IMR-90 (cell line): ENCODE measurements at regions not wholly inside any gene's neighbourhood (a gene's known extent, or its start where the extent isn't known, plus 50 kb on each side); places are given as distances from the start of the nearest gene placed in this dataset.

ENCODE experiments used
- ATAC-seq: fragments of 200-7000 bp; cut with Tn5 transposase; 2 replicates; pipeline ENCODE4 v1.9.1; 2020; ENCODE audit warnings: low read depth, mild to moderate bottlenecking, moderate library complexity
- BruUV-seq: library from RNA; stranded (reverse); fragments of 400-500 nt; replicated peaks from 2 replicates; lab custom pipeline; 2021; lab: Mats Ljungman, UMichigan
- CTCF ChIA-PET: fragments of 300-600 bp; formaldehyde crosslinking; extraction: SDS; loops from one replicate; lab custom pipeline; 2021; ENCODE audit warnings: antibody characterized with exemption; lab: Yijun Ruan, JAX
- POLR2A ChIA-PET: fragments of 300-600 bp; sonication (Branson Sonifier 250); formaldehyde crosslinking; loops from one replicate; lab custom pipeline; 2022; ENCODE audit warnings: antibody characterized with exemption; ENCODE audit not compliant: unreplicated experiment; lab: Charles Lee
- DNase-seq: peaks from one replicate; pipeline ENCODE4 v3.0.0; 2013
- H2AFZ ChIP-seq: replicated peaks from 2 replicates; pipeline ENCODE3; 2013; ENCODE audit warnings: low read length, mild to moderate bottlenecking; ENCODE audit not compliant: poor library complexity
- H2AK5ac ChIP-seq: 2 replicates; pipeline ENCODE4 v1.6.1; 2013; ENCODE audit warnings: low read depth, low read length, inconsistent platforms
- H2AK9ac ChIP-seq: replicated peaks from 2 replicates; pipeline ENCODE3; 2013; ENCODE audit warnings: mild to moderate bottlenecking, low read depth, low read length, moderate library complexity; ENCODE audit not compliant: poor library complexity
- H2BK120ac ChIP-seq: 2 replicates; pipeline ENCODE4 v1.6.1; 2013; ENCODE audit warnings: low read depth, low read length, inconsistent platforms
- H2BK15ac ChIP-seq: 3 replicates; pipeline ENCODE4 v1.6.1; 2013; ENCODE audit warnings: low read depth, low read length, inconsistent platforms
- H2BK20ac ChIP-seq: 2 replicates; pipeline ENCODE4 v1.6.1; 2013; ENCODE audit warnings: low read depth, mild to moderate bottlenecking, inconsistent platforms, low read length, moderate library complexity
- H2BK5ac ChIP-seq: 2 replicates; pipeline ENCODE4 v1.6.1; 2013; ENCODE audit warnings: mild to moderate bottlenecking, low read depth, low read length, inconsistent platforms; ENCODE audit not compliant: poor library complexity, severe bottlenecking
- H3K14ac ChIP-seq: replicated peaks from 2 replicates; pipeline ENCODE4 v1.6.1; 2013; ENCODE audit warnings: low read depth, low read length, inconsistent platforms
- H3K18ac ChIP-seq: 2 replicates; pipeline ENCODE4 v1.6.1; 2013; ENCODE audit warnings: low read depth, low read length, control low read depth
- H3K23ac ChIP-seq: 2 replicates; pipeline ENCODE4 v1.6.1; 2013; ENCODE audit warnings: low read depth, low read length, inconsistent platforms
- H3K27ac ChIP-seq: 2 replicates; pipeline ENCODE4 v1.5.1; 2013; ENCODE audit warnings: mild to moderate bottlenecking, control low read depth, low read length; ENCODE audit not compliant: insufficient read depth
- H3K27me3 ChIP-seq: 2 replicates; pipeline ENCODE4 v1.6.1; 2013; ENCODE audit warnings: low read length; ENCODE audit not compliant: control insufficient read depth, insufficient read depth
- H3K36me3 ChIP-seq: 2 replicates; pipeline ENCODE4 v1.6.1; 2013; ENCODE audit warnings: low read length, mixed read lengths; ENCODE audit not compliant: control insufficient read depth, insufficient read depth
- H3K4ac ChIP-seq: 2 replicates; pipeline ENCODE4 v1.6.1; 2013; ENCODE audit warnings: low read depth, low read length, inconsistent platforms
- H3K4me1 ChIP-seq: 2 replicates; pipeline ENCODE4 v1.6.1; 2013; ENCODE audit warnings: low read length, mixed read lengths; ENCODE audit not compliant: control insufficient read depth, insufficient read depth
- H3K4me2 ChIP-seq: 2 replicates; pipeline ENCODE4 v1.6.1; 2013; ENCODE audit warnings: low read depth, mild to moderate bottlenecking, control low read depth, low read length, moderate library complexity
- H3K4me3 ChIP-seq: 2 replicates; pipeline ENCODE4 v1.5.1; 2013; ENCODE audit warnings: low read depth, mild to moderate bottlenecking, control low read depth, low read length, moderate library complexity; ENCODE audit not compliant: insufficient read depth
- H3K56ac ChIP-seq: 2 replicates; pipeline ENCODE4 v1.6.1; 2013; ENCODE audit warnings: low read length, inconsistent platforms; ENCODE audit not compliant: insufficient read depth; ENCODE audit errors: extremely low read depth
- H3K79me1 ChIP-seq, 2 experiments: 2 replicates each; pipeline ENCODE4 v1.6.1; 2013; ENCODE audit warnings: low read length in 2 of 2, inconsistent platforms in 1 of 2, low read depth in 1 of 2
- H3K9ac ChIP-seq: 2 replicates; pipeline ENCODE4 v1.6.1; 2013; ENCODE audit warnings: low read depth, low read length, control low read depth
- H3K9me1 ChIP-seq: 2 replicates; pipeline ENCODE4 v1.6.1; 2013; ENCODE audit warnings: low read length, inconsistent platforms; ENCODE audit not compliant: insufficient read depth
- H3K9me3 ChIP-seq: 2 replicates; pipeline ENCODE4 v1.6.1; 2013; ENCODE audit warnings: low read length; ENCODE audit not compliant: control insufficient read depth, insufficient read depth
- H4K20me1 ChIP-seq: 2 replicates; pipeline ENCODE4 v1.6.1; 2013; ENCODE audit warnings: low read length, inconsistent platforms; ENCODE audit not compliant: insufficient read depth
- H4K5ac ChIP-seq: 2 replicates; pipeline ENCODE4 v1.6.1; 2013; ENCODE audit warnings: mild to moderate bottlenecking, low read depth, low read length, control low read depth
- H4K8ac ChIP-seq, 2 experiments: 2 replicates each; pipeline ENCODE4 v1.6.1; 2013; ENCODE audit warnings: low read depth in 2 of 2, low read length in 2 of 2, control low read depth in 1 of 2, inconsistent platforms in 1 of 2
- H4K91ac ChIP-seq: 2 replicates; pipeline ENCODE4 v1.6.1; 2013; ENCODE audit warnings: low read depth, low read length, inconsistent platforms; ENCODE audit not compliant: insufficient read depth
- BHLHE40 ChIP-seq: fragments of 150-350 bp; IDR thresholded peaks from 2 replicates; pipeline ENCODE4 v1.6.1; 2016; ENCODE audit warnings: mild to moderate bottlenecking, low read depth, low read length
- CEBPB ChIP-seq: IDR thresholded peaks from 2 replicates; pipeline ENCODE4 v1.6.1; 2012; ENCODE audit warnings: low read depth, low read length, improper control_type of control experiment
- CHD1 ChIP-seq: IDR thresholded peaks from 2 replicates; pipeline ENCODE4 v1.6.1; 2012; ENCODE audit warnings: low read depth, low read length, improper control_type of control experiment
- MAZ ChIP-seq: IDR thresholded peaks from 2 replicates; pipeline ENCODE4 v1.6.1; 2012; ENCODE audit warnings: low read depth, mild to moderate bottlenecking, low read length, improper control_type of control experiment, moderate library complexity, borderline replicate concordance
- WGBS, 2 experiments: methylation state at CpG; one replicate each; pipeline versions ENCODE4 v1.1.5 to v1.1.7; 2013; ENCODE audit warnings: missing lambda C conversion rate in 2 of 2; ENCODE audit not compliant: insufficient read length in 1 of 2; ENCODE audit errors: extremely low coverage in 2 of 2; 5-methylcytosine and 5-hydroxymethylcytosine counted together
- dilution Hi-C: fragments of 300-500 bp; cut with HindIII; formaldehyde crosslinking; loops from one replicate; pipeline ENCODE4 v1.14.3; 2018; ENCODE audit warnings: low sequenced_read_pairs; ENCODE audit not compliant: unreplicated experiment
- in situ Hi-C: fragments of 300-500 bp; cut with MboI; formaldehyde crosslinking; loops from 3 replicates; pipeline ENCODE4 v1.14.3; 2019; ENCODE audit warnings: low sequenced_read_pairs, inconsistent platforms, mixed read lengths
- intact Hi-C: fragments of 100-400 bp; cut with micrococcal nuclease; formaldehyde crosslinking; loops from 2 replicates; pipeline ENCODE4 v1.10.0; 2022
- TF ChIP-seq, protein P1 (sequence below): conservative IDR thresholded peaks from 2 replicates; pipeline ENCODE4 v1.5.1; 2012; ENCODE audit warnings: mild to moderate bottlenecking, low read depth, low read length, improper control_type of control experiment
- TF ChIP-seq, protein P2 (sequence below): fragments of 150-350 bp; IDR thresholded peaks from 2 replicates; pipeline ENCODE4 v1.6.1; 2017; ENCODE audit warnings: mild to moderate bottlenecking, antibody characterized with exemption, low read length, low read depth

DNA sequence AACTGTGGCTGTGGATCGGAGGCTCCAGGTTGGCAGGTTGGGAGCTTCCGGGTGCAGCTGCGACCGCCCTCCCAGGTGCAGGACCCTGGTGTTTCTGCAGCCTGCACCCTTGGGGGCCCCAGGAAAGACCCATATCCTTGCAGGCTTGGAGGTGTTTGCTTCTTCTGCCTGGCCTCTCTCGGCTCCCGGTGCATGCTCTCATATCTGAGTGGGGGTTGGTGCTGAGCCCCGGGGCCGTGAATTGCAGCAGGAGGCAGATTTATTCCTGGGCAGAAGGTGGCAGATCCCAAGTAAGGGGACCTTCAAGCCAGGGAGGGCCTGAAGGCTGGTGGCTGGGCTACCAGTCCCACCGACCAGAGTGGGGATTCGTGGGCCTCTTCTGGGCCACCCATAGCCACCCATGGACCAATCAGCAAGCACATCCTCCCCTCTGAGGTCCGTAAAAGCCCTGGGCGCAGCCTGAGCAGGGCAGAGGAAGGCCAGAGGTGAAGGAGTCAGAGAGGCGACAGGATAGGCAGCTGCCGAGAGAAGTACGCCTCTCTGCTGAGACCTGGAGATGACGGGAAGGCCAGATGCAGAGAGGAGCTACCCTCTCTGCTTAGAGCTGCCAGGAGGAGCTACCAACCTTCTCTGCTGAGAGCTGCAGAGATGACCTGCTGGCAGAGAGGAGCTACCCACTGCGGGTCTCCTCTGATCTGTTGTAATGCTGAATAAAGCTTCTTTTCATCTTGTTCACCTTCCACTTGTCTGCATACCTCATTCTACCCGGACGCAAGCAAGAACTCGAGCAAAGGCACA lies 1279.0 kb upstream of the LRRTM1 start:
- Histone ChIP-seq H3K27ac (no peak overlapping the region), H4K5ac (no peak overlapping the region), H3K79me1 (no peaks in the 10 kb centered on the region), H3K36me3 (no peaks in the 10 kb centered on the region), H4K91ac (no peak overlapping the region), H3K9me1 (no peaks in the 10 kb centered on the region), H3K4me3 (no peak overlapping the region), H2BK5ac (no peak overlapping the region), H3K4me2 (no peak overlapping the region), H3K4ac (no peak overlapping the region), H4K8ac (no peak overlapping the region), H2AFZ (no peak overlapping the region), H2BK20ac (no peak overlapping the region), H3K18ac (no peak overlapping the region), H2AK5ac (no peak overlapping the region), H3K14ac (no peak overlapping the region), H3K9me3 (peaks cover 3% of the 10 kb centered on the region), H2BK120ac (no peak overlapping the region), H2AK9ac (no peak overlapping the region), H3K27me3 (no peaks in the 10 kb centered on the region), H3K4me1 (no peaks in the 10 kb centered on the region), H4K20me1 (no peaks in the 10 kb centered on the region), H2BK15ac (no peak overlapping the region), H3K9ac (no peak overlapping the region), H3K56ac (no peak overlapping the region), H3K23ac (no peak overlapping the region)
- no TSS peak for BruUV-seq
- intact Hi-C loops = no loop called here
- in situ Hi-C loops = no loop called here
- TF ChIP-seq CEBPB (no peak), BHLHE40 (no peak), MAZ (no peak), CHD1 (no peak)
- TF ChIP-seq, protein P1, sequence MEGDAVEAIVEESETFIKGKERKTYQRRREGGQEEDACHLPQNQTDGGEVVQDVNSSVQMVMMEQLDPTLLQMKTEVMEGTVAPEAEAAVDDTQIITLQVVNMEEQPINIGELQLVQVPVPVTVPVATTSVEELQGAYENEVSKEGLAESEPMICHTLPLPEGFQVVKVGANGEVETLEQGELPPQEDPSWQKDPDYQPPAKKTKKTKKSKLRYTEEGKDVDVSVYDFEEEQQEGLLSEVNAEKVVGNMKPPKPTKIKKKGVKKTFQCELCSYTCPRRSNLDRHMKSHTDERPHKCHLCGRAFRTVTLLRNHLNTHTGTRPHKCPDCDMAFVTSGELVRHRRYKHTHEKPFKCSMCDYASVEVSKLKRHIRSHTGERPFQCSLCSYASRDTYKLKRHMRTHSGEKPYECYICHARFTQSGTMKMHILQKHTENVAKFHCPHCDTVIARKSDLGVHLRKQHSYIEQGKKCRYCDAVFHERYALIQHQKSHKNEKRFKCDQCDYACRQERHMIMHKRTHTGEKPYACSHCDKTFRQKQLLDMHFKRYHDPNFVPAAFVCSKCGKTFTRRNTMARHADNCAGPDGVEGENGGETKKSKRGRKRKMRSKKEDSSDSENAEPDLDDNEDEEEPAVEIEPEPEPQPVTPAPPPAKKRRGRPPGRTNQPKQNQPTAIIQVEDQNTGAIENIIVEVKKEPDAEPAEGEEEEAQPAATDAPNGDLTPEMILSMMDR = no peak
- TF ChIP-seq, protein P2, sequence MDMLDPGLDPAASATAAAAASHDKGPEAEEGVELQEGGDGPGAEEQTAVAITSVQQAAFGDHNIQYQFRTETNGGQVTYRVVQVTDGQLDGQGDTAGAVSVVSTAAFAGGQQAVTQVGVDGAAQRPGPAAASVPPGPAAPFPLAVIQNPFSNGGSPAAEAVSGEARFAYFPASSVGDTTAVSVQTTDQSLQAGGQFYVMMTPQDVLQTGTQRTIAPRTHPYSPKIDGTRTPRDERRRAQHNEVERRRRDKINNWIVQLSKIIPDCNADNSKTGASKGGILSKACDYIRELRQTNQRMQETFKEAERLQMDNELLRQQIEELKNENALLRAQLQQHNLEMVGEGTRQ = no peak
- ChIA-PET POLR2A (no interaction called here), CTCF (no interaction called here)
- dilution Hi-C loops = no loop called here
- ATAC-seq (no peak), DNase-seq (no peak)
- no CpG with 5 or more reads among the region's 20 CpGs for WGBS, 2 experiments
